Bronchial epithelial cell (primary cell): ENCODE measurements at regions not wholly inside any gene's neighbourhood (a gene's known extent, or its start where the extent isn't known, plus 50 kb on each side); places are given as distances from the start of the nearest gene placed in this dataset.

Experiments
- DNase-seq: peaks from one replicate; pipeline ENCODE4 v3.0.0-alpha.2; 2010; ENCODE audit warnings: low read depth
- FAIRE-seq: peaks from 2 replicates; lab custom pipeline; 2011; peaks lifted over from hg19 to GRCh38; lab: Jason Lieb, UNC
- H3K27me3 ChIP-seq: 2 replicates; pipeline ENCODE4 v1.5.1; 2011; ENCODE audit warnings: low read length; ENCODE audit not compliant: control insufficient read depth, insufficient read depth
- H3K36me3 ChIP-seq: 2 replicates; pipeline ENCODE4 v1.5.1; 2011; ENCODE audit warnings: low read length; ENCODE audit not compliant: control insufficient read depth, insufficient read depth
- H3K4me3 ChIP-seq: 2 replicates; pipeline ENCODE4 v1.5.1; 2011; ENCODE audit warnings: mild to moderate bottlenecking, low read depth, low read length, control low read depth
- TF ChIP-seq, protein P1 (sequence below): IDR thresholded peaks from 2 replicates; pipeline ENCODE4 v1.5.1; 2011; ENCODE audit warnings: mild to moderate bottlenecking, moderate library complexity, low read length, control low read depth, inconsistent platforms; ENCODE audit not compliant: insufficient read depth, severe bottlenecking

DNA sequence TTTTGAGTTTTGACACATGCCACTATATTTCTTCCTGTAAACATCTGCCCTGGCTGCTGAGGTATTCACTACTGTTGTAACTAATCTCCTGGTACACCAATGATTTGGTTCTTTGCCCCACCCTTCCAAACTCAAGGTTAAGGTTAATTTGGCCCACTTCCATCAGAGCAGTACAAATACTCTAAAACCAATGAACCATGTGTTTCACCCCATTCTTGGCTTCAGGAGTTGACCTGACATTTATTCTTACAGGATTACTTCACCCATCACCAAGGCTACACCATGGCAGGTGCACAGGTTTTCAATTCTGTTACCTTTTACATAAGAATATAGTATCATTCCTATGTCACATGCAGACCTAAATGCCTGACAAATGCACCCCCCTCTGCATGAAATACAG, 1179.9 kb downstream of the ZPLD1 start:
- H3K4me3 ChIP-seq = no peak overlapping the region
- FAIRE-seq (no peak), DNase-seq (no peak)
- H3K36me3 ChIP-seq = no peaks in the 10 kb centered on the region
- TF ChIP-seq, protein P1, sequence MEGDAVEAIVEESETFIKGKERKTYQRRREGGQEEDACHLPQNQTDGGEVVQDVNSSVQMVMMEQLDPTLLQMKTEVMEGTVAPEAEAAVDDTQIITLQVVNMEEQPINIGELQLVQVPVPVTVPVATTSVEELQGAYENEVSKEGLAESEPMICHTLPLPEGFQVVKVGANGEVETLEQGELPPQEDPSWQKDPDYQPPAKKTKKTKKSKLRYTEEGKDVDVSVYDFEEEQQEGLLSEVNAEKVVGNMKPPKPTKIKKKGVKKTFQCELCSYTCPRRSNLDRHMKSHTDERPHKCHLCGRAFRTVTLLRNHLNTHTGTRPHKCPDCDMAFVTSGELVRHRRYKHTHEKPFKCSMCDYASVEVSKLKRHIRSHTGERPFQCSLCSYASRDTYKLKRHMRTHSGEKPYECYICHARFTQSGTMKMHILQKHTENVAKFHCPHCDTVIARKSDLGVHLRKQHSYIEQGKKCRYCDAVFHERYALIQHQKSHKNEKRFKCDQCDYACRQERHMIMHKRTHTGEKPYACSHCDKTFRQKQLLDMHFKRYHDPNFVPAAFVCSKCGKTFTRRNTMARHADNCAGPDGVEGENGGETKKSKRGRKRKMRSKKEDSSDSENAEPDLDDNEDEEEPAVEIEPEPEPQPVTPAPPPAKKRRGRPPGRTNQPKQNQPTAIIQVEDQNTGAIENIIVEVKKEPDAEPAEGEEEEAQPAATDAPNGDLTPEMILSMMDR = no peak
- H3K27me3 ChIP-seq = no peaks in the 10 kb centered on the region

DNA sequence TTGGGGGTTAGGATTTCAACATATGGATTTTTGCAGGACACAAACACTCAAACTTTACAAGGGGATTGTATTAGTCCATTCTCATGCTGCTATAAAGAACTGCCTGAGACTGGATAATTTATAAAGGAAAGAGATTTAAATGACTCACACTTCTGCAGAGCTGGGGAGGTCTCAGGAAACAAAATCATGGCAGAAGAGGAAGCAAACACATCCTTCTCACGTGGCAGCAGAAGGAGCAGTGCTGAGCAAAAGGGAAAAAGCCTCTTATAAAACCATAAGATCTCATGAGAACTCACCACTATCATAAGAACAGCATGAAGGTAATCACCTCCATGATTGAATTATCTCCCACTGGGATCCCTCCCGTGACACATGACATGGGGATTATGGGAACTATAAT, 1183.1 kb downstream of the ZPLD1 start:
- FAIRE-seq (no peak), DNase-seq (no peak)
- TF ChIP-seq, protein P1 = no peak
- H3K4me3 ChIP-seq = no peak overlapping the region
- H3K27me3 ChIP-seq = no peaks in the 10 kb centered on the region
- no peaks in the 10 kb centered on the region for H3K36me3 ChIP-seq

DNA sequence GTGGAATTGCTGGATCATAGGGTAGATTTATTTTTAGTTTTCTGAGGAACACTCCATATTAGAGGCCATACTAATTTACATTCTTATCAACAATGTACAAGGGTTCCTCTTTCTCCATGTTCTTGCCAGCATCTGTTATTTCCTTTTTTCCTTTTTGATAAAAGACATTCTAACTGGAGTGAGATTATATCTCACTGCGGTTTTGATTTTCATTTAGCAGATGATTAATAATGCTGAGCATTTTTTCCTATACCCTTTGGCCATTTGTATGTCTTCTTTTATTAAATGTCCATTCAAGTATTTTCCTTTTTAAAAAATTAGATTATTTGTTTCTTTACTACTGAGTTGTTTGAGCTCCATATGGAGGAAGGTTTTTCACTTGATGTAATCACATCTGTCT, 1189.5 kb downstream of the ZPLD1 start:
- FAIRE-seq = no peak
- TF ChIP-seq, protein P1 = no peak
- H3K4me3 ChIP-seq = no peak overlapping the region

DNA sequence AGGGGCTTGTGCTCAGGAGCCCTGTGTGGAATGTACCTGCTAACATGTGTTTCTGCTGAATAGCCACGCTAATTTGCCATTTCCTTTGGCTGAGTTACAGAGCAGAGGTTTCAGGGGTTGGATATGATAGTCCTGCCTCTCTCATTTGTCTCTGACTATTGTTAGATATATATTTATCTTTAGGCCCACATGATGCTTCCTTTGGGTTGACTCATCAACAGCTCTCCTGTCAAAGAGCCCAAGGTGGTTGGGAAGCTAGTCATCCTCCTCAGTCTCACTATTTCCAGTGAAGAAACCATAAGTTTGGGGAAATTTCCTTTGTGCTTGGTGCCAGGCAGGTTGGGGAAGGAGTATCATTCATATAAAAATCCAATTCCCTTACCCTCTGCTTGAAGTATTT, 1194.6 kb downstream of the ZPLD1 start:
- Histone ChIP-seq H3K4me3 (no peak overlapping the region), H3K27me3 (no peaks in the 10 kb centered on the region), H3K36me3 (no peaks in the 10 kb centered on the region)
- FAIRE-seq = no peak
- TF ChIP-seq, protein P1 = no peak
- peak; percentile 10 for DNase-seq

More for the DNA sequence above, 1189.5 kb downstream of the ZPLD1 start:
- no peak for DNase-seq
- H3K27me3 ChIP-seq = no peaks in the 10 kb centered on the region
- H3K36me3 ChIP-seq = no peaks in the 10 kb centered on the region

DNA sequence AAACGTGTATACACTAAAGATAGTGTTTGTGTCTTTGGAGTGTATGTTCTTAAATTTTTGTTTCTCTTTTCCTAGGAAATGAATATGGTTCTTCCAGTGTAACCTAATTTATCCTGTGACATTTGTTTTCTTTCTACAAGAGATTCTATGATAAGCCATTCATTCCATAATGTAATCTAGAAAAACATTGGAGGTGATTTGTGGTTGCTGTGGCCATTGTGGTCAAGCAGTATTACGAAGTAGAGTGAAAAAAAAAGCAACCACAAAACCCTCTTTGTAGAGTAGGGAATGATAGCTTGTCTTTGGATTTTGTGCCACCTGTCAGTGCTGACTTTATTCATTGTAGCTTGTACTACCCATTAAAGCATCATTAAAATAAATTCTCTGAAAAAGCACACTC, 1209.6 kb downstream of the ZPLD1 start:
- Histone ChIP-seq H3K36me3 (no peaks in the 10 kb centered on the region), H3K4me3 (no peak overlapping the region), H3K27me3 (no peaks in the 10 kb centered on the region)
- DNase-seq (no peak), FAIRE-seq (no peak)
- TF ChIP-seq, protein P1 = no peak

DNA sequence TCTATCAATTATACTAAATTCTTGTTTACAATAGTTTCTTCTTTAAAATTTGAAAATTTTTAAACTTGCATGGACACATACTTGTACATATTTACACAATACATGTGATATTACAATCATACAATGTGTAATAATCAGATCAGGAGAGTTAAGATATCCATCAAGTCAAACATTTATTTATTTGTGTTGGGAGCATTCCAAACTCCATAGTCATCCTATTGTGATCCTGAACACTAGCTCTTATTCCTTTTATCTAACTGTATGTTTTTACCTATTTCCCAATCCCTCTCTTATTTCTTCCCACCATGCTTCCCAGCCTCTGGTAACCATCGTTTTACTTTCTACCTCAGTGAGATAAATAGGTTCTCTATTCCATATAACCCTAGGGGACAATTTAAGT, 1219.2 kb downstream of the ZPLD1 start:
- TF ChIP-seq, protein P1 = no peak
- H3K36me3 ChIP-seq = no peaks in the 10 kb centered on the region
- DNase-seq (peak; percentile 52), FAIRE-seq (no peak)
- no peak overlapping the region for H3K4me3 ChIP-seq
- H3K27me3 ChIP-seq = no peaks in the 10 kb centered on the region
